ENCODE measurements at regions not wholly inside any gene's neighbourhood (a gene's known extent, or its start where the extent isn't known, plus 50 kb on each side); places are given as distances from the start of the nearest gene placed in this dataset.

- no peak for DNase-seq (ENCODE audit: low spot score)
These were observed 478.1 kb upstream of the SMC2 start for GRCh38 chr9:103615994-103616393.

GRCh38 chr9:103617046-103617445 is 477.1 kb upstream of the SMC2 start:
- DNase-seq (ENCODE audit: low spot score) = no peak

- DNase-seq (ENCODE audit: low spot score) = no peak
These were observed 468.8 kb upstream of the SMC2 start for GRCh38 chr9:103625161-103625804.

GRCh38 chr9:103627731-103628130 is 466.4 kb upstream of the SMC2 start:
- no peak for DNase-seq (ENCODE audit: low spot score)

- no peak for DNase-seq (ENCODE audit: low spot score)
These were observed 445.0 kb upstream of the SMC2 start for GRCh38 chr9:103649086-103649485.

- DNase-seq (ENCODE audit: low spot score) = no peak
These were observed 436.0 kb upstream of the SMC2 start for GRCh38 chr9:103658156-103658555.

- DNase-seq (ENCODE audit: low spot score) = no peak
These were observed 433.3 kb upstream of the SMC2 start for GRCh38 chr9:103660830-103661229.

- DNase-seq (ENCODE audit: low spot score) = no peak
These were observed 432.4 kb upstream of the SMC2 start for GRCh38 chr9:103661663-103662062.

- DNase-seq (ENCODE audit: low spot score) = no peak
These were observed 424.8 kb upstream of the SMC2 start for GRCh38 chr9:103669296-103669695.

- DNase-seq (ENCODE audit: low spot score) = no peak
These were observed 419.8 kb upstream of the SMC2 start for GRCh38 chr9:103674271-103674670.

- DNase-seq (ENCODE audit: low spot score) = no peak
These were observed 413.5 kb upstream of the SMC2 start for GRCh38 chr9:103680581-103680980.

- DNase-seq (ENCODE audit: low spot score) = no peak
These were observed 412.7 kb upstream of the SMC2 start for GRCh38 chr9:103681435-103681834.

GRCh38 chr9:103700195-103700962 is 393.7 kb upstream of the SMC2 start:
- DNase-seq (ENCODE audit: low spot score) = no peak

- DNase-seq (ENCODE audit: low spot score) = no peak
These were observed 391.5 kb upstream of the SMC2 start for GRCh38 chr9:103702572-103702971.

GRCh38 chr9:103707181-103707580 is 386.9 kb upstream of the SMC2 start:
- DNase-seq (ENCODE audit: low spot score) = no peak

GRCh38 chr9:103709366-103709765 is 384.7 kb upstream of the SMC2 start:
- DNase-seq (ENCODE audit: low spot score) = no peak

- no peak for DNase-seq (ENCODE audit: low spot score)
These were observed 380.5 kb upstream of the SMC2 start for GRCh38 chr9:103713631-103714030.

- no peak for DNase-seq (ENCODE audit: low spot score)
These were observed 379.1 kb upstream of the SMC2 start for GRCh38 chr9:103714992-103715391.

GRCh38 chr9:103721056-103721455 is 373.1 kb upstream of the SMC2 start:
- DNase-seq (ENCODE audit: low spot score) = no peak

- DNase-seq (ENCODE audit: low spot score) = no peak
These were observed 363.2 kb upstream of the SMC2 start for GRCh38 chr9:103730866-103731265.

GRCh38 chr9:103731541-103731940 is 362.6 kb upstream of the SMC2 start:
- DNase-seq (ENCODE audit: low spot score) = no peak

- DNase-seq (ENCODE audit: low spot score) = no peak
These were observed 359.6 kb upstream of the SMC2 start for GRCh38 chr9:103734471-103734870.

GRCh38 chr9:103755441-103755840 is 338.7 kb upstream of the SMC2 start:
- DNase-seq (ENCODE audit: low spot score) = no peak

GRCh38 chr9:103755986-103756385 is 338.1 kb upstream of the SMC2 start:
- DNase-seq (ENCODE audit: low spot score) = no peak
